Fibroblast of lung (primary cell): ENCODE measurements at regions not wholly inside any gene's neighbourhood (a gene's known extent, or its start where the extent isn't known, plus 50 kb on each side); places are given as distances from the start of the nearest gene placed in this dataset.

Experiments used
- DNase-seq, 2 donors: peaks; one replicate each; pipeline versions ENCODE4 v3.0.0 to v3.0.0-alpha.2; 2010; ENCODE audit warnings: low read depth in 2 of 2
- H2AFZ ChIP-seq: 2 replicates; pipeline ENCODE4 v1.5.1; 2012; ENCODE audit warnings: low read length, control low read depth, inconsistent platforms
- H3K27ac ChIP-seq: 2 replicates; pipeline ENCODE4 v1.5.1; 2011; ENCODE audit warnings: low read length, control low read depth; ENCODE audit not compliant: insufficient read depth
- H3K27me3 ChIP-seq: 2 replicates; pipeline ENCODE4 v1.5.1; 2011; ENCODE audit warnings: mild to moderate bottlenecking, low read length; ENCODE audit not compliant: control insufficient read depth, insufficient read depth
- H3K36me3 ChIP-seq: 2 replicates; pipeline ENCODE4 v1.5.1; 2011; ENCODE audit warnings: low read length; ENCODE audit not compliant: control insufficient read depth, insufficient read depth
- H3K4me1 ChIP-seq: 2 replicates; pipeline ENCODE4 v1.5.1; 2011; ENCODE audit warnings: low read length; ENCODE audit not compliant: control insufficient read depth, insufficient read depth; ENCODE audit errors: extremely low read depth
- H3K4me2 ChIP-seq: 2 replicates; pipeline ENCODE4 v1.5.1; 2011; ENCODE audit warnings: low read length, control low read depth; ENCODE audit not compliant: insufficient read depth; ENCODE audit errors: extremely low read depth
- H3K4me3 ChIP-seq, 4 experiments: fragments of 200-600 bp in 1 of 4; sonication (generic) in 1 of 4; replicated peaks in 1 of 4; 2 replicates each; pipeline ENCODE4 v1.5.1; 2011 to 2016; ENCODE audit warnings: low read length in 4 of 4, low read depth in 3 of 4, mild to moderate bottlenecking in 3 of 4, control low read depth in 2 of 4, inconsistent platforms in 1 of 4, mixed read lengths in 1 of 4; ENCODE audit not compliant: insufficient read depth in 1 of 4; ENCODE audit errors: control extremely low read depth in 1 of 4
- H3K79me2 ChIP-seq: 2 replicates; pipeline ENCODE4 v1.5.1; 2012; ENCODE audit warnings: mild to moderate bottlenecking, low read length, inconsistent platforms; ENCODE audit not compliant: control insufficient read depth, insufficient read depth
- H3K9ac ChIP-seq: 2 replicates; pipeline ENCODE4 v1.5.1; 2011; ENCODE audit warnings: mild to moderate bottlenecking, low read length, control low read depth; ENCODE audit not compliant: insufficient read depth
- H3K9me3 ChIP-seq: 2 replicates; pipeline ENCODE4 v1.5.1; 2012; ENCODE audit warnings: low read depth, low read length; ENCODE audit not compliant: control insufficient read depth, insufficient read depth
- H4K20me1 ChIP-seq: 2 replicates; pipeline ENCODE4 v1.5.1; 2011; ENCODE audit warnings: low read length; ENCODE audit not compliant: control insufficient read depth, insufficient read depth; ENCODE audit errors: extremely low read depth
- CTCF ChIP-seq, 2 donors: IDR thresholded peaks in 1 of 2; conservative IDR thresholded peaks in 1 of 2; 1 replicate in 1 of 2; 2 replicates in 1 of 2; pipeline ENCODE4 v1.5.1; 2011 to 2012; ENCODE audit warnings: low read length in 2 of 2, control low read depth in 1 of 2, inconsistent platforms in 1 of 2, low read depth in 1 of 2, mild to moderate bottlenecking in 1 of 2
- EZH2 ChIP-seq: IDR thresholded peaks from 2 replicates; pipeline ENCODE4 v1.5.1; 2012; ENCODE audit warnings: low read length, control low read depth, mild to moderate bottlenecking; ENCODE audit errors: missing control alignments

- no peaks in the 10 kb centered on the region for H3K4me1 ChIP-seq
- no peaks in the 10 kb centered on the region for H3K27me3 ChIP-seq
- H4K20me1 ChIP-seq, result no peaks in the 10 kb centered on the region
- H2AFZ ChIP-seq, result no peak overlapping the region
- H3K9me3 ChIP-seq, result no peaks in the 10 kb centered on the region
- H3K4me3 ChIP-seq, result no peak overlapping the region
- TF ChIP-seq EZH2 (no peak), CTCF (conservative IDR thresholded peaks at IDR 0.05 in 1 of 2, IDR thresholded peaks at IDR 0.05 in 1 of 2; ENCODE audit: low read depth in 1 of 2, low read length in 2 of 2) (no peak)
- H3K9ac ChIP-seq, result no peak overlapping the region
- no peaks in the 10 kb centered on the region for H3K79me2 ChIP-seq
- H3K36me3 ChIP-seq, result no peaks in the 10 kb centered on the region
- H3K4me2 ChIP-seq, result no peak overlapping the region
- H3K27ac ChIP-seq, result no peak overlapping the region
- DNase-seq, result no peak
These were observed 265.4 kb upstream of the FOXF1 start for GRCh38 chr16:86244936-86245335.

GRCh38 chr16:86245351-86245750, 265.0 kb upstream of the FOXF1 start:
- H3K36me3 ChIP-seq, result no peaks in the 10 kb centered on the region
- no peak for DNase-seq
- no peaks in the 10 kb centered on the region for H4K20me1 ChIP-seq
- H2AFZ ChIP-seq, result no peak overlapping the region
- H3K4me2 ChIP-seq, result no peak overlapping the region
- H3K27me3 ChIP-seq, result no peaks in the 10 kb centered on the region
- H3K4me3 ChIP-seq, result no peak overlapping the region
- no peaks in the 10 kb centered on the region for H3K79me2 ChIP-seq
- no peaks in the 10 kb centered on the region for H3K4me1 ChIP-seq
- TF ChIP-seq CTCF (conservative IDR thresholded peaks at IDR 0.05 in 1 of 2, IDR thresholded peaks at IDR 0.05 in 1 of 2; ENCODE audit: low read depth in 1 of 2, low read length in 2 of 2) (no peak), EZH2 (no peak)
- no peak overlapping the region for H3K27ac ChIP-seq
- no peaks in the 10 kb centered on the region for H3K9me3 ChIP-seq
- no peak overlapping the region for H3K9ac ChIP-seq

GRCh38 chr16:86245895-86246294, 264.4 kb upstream of the FOXF1 start:
- no peaks in the 10 kb centered on the region for H3K9me3 ChIP-seq
- H3K4me1 ChIP-seq, result no peaks in the 10 kb centered on the region
- no peaks in the 10 kb centered on the region for H3K79me2 ChIP-seq
- H4K20me1 ChIP-seq, result no peaks in the 10 kb centered on the region
- H3K4me3 ChIP-seq, result no peak overlapping the region
- no peak overlapping the region for H3K27ac ChIP-seq
- no peak overlapping the region for H2AFZ ChIP-seq
- no peaks in the 10 kb centered on the region for H3K27me3 ChIP-seq
- no peak for DNase-seq
- H3K4me2 ChIP-seq, result no peak overlapping the region
- H3K36me3 ChIP-seq, result no peaks in the 10 kb centered on the region
- no peak overlapping the region for H3K9ac ChIP-seq
- no peak for TF ChIP-seq EZH2
- no peak for TF ChIP-seq CTCF (conservative IDR thresholded peaks at IDR 0.05 in 1 of 2, IDR thresholded peaks at IDR 0.05 in 1 of 2; ENCODE audit: low read depth in 1 of 2, low read length in 2 of 2)
